ENCODE measurements at regions not wholly inside any gene's neighbourhood (a gene's known extent, or its start where the extent isn't known, plus 50 kb on each side); places are given as distances from the start of the nearest gene placed in this dataset.

DNA sequence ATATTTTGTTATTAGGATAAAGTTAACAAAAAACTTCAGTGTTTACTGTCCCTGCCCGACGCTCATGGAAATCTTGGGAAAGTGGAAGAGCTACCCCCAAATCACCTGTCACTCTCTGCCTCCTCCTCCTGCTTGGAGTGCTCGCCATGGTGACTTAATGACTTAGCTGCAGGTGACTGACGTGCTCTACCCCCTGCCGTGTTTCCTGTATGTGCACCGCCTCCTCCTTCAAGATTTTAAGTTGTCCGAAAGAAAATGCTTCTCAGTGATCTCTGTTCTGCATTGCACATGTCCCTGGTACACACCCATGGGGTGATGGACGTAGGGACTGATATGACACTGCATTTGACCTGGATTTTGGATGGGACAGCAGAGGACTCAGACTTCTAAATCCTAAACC lies 338.8 kb upstream of the SHH start:
- no peak overlapping the region for H3K4me3 ChIP-seq (ENCODE audit: low read depth, low read length)
- TF ChIP-seq, protein P1, sequence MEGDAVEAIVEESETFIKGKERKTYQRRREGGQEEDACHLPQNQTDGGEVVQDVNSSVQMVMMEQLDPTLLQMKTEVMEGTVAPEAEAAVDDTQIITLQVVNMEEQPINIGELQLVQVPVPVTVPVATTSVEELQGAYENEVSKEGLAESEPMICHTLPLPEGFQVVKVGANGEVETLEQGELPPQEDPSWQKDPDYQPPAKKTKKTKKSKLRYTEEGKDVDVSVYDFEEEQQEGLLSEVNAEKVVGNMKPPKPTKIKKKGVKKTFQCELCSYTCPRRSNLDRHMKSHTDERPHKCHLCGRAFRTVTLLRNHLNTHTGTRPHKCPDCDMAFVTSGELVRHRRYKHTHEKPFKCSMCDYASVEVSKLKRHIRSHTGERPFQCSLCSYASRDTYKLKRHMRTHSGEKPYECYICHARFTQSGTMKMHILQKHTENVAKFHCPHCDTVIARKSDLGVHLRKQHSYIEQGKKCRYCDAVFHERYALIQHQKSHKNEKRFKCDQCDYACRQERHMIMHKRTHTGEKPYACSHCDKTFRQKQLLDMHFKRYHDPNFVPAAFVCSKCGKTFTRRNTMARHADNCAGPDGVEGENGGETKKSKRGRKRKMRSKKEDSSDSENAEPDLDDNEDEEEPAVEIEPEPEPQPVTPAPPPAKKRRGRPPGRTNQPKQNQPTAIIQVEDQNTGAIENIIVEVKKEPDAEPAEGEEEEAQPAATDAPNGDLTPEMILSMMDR (IDR thresholded peaks at IDR 0.05; ENCODE audit: insufficient read depth, low read depth, low read length) = no peak
- DNase-seq (ENCODE audit: low read depth) = no peak

DNA sequence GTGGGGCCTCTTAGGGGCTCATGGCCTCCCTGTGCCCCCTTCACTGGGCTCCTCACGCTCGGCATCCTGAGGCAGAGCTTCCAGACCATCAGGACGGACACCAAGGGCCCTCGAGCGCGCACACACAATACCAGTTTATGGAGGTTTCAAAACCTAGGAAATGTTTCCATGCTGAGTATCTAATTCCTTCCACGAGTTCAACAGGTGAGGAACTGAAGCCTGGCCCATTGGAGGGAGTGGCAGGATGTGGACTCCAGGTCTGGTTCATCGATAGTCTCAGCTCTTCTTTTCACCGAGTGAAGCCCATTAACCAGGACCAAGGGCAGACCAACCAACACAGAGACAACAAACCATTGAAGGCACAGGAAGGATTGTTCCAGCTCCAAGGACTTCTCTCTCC lies 336.7 kb upstream of the SHH start:
- no peak for DNase-seq (ENCODE audit: low read depth)
- no peak overlapping the region for H3K4me3 ChIP-seq (ENCODE audit: low read depth, low read length)
- TF ChIP-seq, protein P1 (IDR thresholded peaks at IDR 0.05; ENCODE audit: insufficient read depth, low read depth, low read length) = no peak

DNA sequence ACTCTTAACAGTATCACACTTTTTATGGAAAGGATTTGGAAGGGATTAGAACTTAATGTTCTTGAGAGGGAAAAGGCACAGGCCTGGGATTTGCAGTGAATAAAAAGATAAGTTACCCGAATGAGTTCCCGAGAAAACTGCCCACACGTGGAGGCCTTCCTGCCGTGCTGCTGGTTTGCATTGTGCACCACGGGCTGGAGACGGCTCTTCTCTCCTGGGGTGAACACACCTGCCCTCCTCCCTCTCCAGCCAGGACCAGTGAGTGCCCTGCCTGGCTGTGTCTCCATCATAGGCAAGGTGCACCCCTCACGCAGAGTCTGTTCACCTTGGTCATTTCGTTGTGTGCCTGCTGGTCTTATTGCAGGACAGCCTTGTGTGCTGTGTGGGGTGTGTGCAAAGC lies 336.3 kb upstream of the SHH start:
- DNase-seq (ENCODE audit: low read depth) = no peak
- TF ChIP-seq, protein P1 (IDR thresholded peaks at IDR 0.05; ENCODE audit: insufficient read depth, low read depth, low read length) = no peak
- H3K4me3 ChIP-seq (ENCODE audit: low read depth, low read length) = no peak overlapping the region

DNA sequence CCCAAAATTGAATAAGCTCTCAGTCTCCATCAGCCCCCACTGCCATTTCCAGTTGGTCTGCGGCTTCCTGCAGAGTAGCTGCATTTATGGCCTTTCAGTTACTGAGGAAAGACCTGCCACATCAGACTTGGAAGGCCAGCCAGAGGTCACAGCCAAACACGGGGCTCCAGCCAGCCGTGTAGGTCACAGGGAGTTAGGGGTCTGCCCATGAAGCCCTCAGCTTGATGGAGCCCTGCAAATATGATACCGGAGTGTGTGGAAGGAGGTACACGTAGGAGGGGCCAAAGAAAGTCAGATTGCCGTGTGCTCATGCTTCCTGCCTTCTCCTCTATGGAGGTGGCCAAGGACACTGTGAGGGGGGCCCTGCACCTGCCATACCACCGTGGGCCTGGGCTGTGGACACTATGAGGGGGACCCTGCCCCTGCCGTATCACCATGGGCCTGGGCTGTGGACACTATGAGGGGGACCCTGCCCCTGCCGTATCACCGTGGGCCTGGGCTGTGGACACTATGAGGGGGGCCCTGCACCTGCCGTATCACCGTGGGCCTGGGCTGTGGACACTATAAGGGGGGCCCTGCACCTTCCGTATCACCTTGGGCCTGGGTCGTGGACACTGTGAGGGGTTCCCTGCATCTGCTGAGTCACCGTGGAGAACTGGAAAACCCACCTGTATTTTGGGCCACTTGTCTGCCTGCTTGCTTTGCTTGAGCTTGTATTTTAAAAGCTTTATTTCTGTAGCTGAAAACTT lies 335.7 kb upstream of the SHH start:
- TF ChIP-seq, protein P1 (IDR thresholded peaks at IDR 0.05; ENCODE audit: insufficient read depth, low read depth, low read length) = no peak

DNA sequence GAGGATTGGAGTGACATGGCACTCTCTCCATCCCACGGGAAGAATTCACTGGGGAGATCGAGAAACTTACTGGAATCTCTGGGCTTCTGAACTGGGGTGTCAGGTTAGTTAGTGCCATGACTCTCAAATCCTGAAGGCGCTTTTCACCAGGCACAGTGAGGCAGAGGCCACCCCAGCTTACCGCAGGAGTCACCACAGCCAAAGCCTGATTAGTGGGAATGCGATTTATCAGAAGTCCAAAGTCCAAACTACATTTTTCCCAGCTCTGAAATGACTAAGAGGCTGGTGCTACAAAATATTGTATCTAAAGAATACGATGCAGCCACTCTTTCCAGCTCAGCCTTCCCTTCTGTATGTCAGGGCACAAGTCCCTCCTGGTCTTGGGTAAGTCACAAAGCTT lies 334.8 kb upstream of the SHH start:
- TF ChIP-seq, protein P1 (IDR thresholded peaks at IDR 0.05; ENCODE audit: insufficient read depth, low read depth, low read length) = no peak
- no peak for DNase-seq (ENCODE audit: low read depth)
- H3K4me3 ChIP-seq (ENCODE audit: low read depth, low read length) = no peak overlapping the region

More for the DNA sequence above, 335.7 kb upstream of the SHH start:
- no peak overlapping the region for H3K4me3 ChIP-seq (ENCODE audit: low read depth, low read length)
- DNase-seq (ENCODE audit: low read depth) = no peak

DNA sequence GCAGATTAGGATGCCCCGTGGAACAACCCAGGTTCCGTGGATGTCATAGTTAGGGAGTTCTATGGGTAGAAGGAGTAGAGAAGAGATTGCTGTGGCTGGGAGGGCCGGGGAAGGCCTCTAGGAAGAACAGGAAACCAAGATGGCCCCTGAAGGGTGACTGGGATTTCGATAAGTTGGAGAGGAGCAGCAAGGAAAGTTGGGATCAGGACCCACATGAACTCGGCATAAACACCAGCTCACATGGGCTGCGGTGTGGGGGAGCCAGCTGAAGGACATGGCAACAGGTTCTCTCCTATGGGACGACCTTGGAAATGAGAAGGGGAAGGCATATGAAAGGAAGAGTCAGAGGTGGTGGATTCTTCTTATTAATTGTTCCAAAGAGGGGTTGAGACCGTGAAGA lies 333.7 kb upstream of the SHH start:
- TF ChIP-seq, protein P1 (IDR thresholded peaks at IDR 0.05; ENCODE audit: insufficient read depth, low read depth, low read length) = no peak
- H3K4me3 ChIP-seq (ENCODE audit: low read depth, low read length) = no peak overlapping the region
- DNase-seq (ENCODE audit: low read depth) = no peak

DNA sequence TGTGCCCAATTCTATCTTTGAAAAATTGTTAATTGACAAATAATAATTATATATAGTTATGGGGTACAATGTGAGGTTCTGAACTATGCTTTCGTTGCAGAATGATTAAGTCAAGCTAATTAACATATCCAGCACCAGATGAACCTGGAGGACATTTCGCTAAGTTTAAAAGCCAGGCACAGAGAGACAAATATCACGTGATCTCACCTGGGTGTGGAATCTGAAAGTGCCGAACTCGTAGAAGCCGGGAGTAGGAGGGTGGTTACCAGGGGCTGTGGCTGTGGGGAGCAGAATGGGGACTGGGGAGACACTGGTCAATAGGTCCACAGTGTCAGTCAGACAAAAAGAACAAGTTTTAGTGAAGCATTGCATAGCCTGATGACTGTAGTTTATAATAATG lies 332.9 kb upstream of the SHH start:
- TF ChIP-seq, protein P1 (IDR thresholded peaks at IDR 0.05; ENCODE audit: insufficient read depth, low read depth, low read length) = no peak
- no peak for DNase-seq (ENCODE audit: low read depth)
- H3K4me3 ChIP-seq (ENCODE audit: low read depth, low read length) = no peak overlapping the region
